OCI-LY3 (cell line): ENCODE measurements at regions not wholly inside any gene's neighbourhood (a gene's known extent, or its start where the extent isn't known, plus 50 kb on each side); places are given as distances from the start of the nearest gene placed in this dataset.

ENCODE experiments used
- H2AFZ ChIP-seq: fragments of 200-600, 300-600 bp; shearing (Covaris generic); 2 replicates; pipeline ENCODE4 v1.6.0; 2014; ENCODE audit warnings: antibody characterized with exemption, low read depth, low read length
- H3K27ac ChIP-seq: fragments of 200-600, 300-600 bp; sonication (generic); 2 replicates; pipeline ENCODE4 v1.5.1; 2014; ENCODE audit warnings: mild to moderate bottlenecking, low read length, moderate library complexity, mixed read lengths
- H3K27me3 ChIP-seq: fragments of 200-600, 300-600 bp; sonication (generic); 2 replicates; pipeline ENCODE4 v1.6.1; 2014; ENCODE audit warnings: low read depth, low read length, mixed read lengths
- H3K36me3 ChIP-seq: fragments of 200-600, 300-600 bp; sonication (generic); replicated peaks from 2 replicates; pipeline ENCODE3; 2014; ENCODE audit warnings: low read depth, low read length, mixed read lengths
- H3K4me1 ChIP-seq: fragments of 300-600, 200-600 bp; sonication (generic); 2 replicates; pipeline ENCODE4 v1.6.1; 2014; ENCODE audit warnings: low read length, mixed read lengths
- H3K4me2 ChIP-seq: fragments of 200-600, 300-600 bp; sonication (generic); 2 replicates; pipeline ENCODE4 v1.6.1; 2014; ENCODE audit warnings: low read length, mixed read lengths
- H3K4me3 ChIP-seq: fragments of 300-600, 200-600 bp; sonication (generic); 2 replicates; pipeline ENCODE4 v1.5.1; 2014; ENCODE audit warnings: antibody characterized with exemption, mild to moderate bottlenecking, low read length, moderate library complexity
- H3K79me2 ChIP-seq: fragments of 300-600, 200-600 bp; shearing (Covaris generic); 2 replicates; pipeline ENCODE4 v1.6.1; 2014; ENCODE audit warnings: mild to moderate bottlenecking, low read length, mixed read lengths
- H3K9ac ChIP-seq: fragments of 300-600, 200-600 bp; shearing (Covaris generic); 2 replicates; pipeline ENCODE4 v1.6.0; 2014; ENCODE audit warnings: mild to moderate bottlenecking, low read length, moderate library complexity
- H3K9me3 ChIP-seq: fragments of 200-600, 300-600 bp; shearing (Covaris generic); 2 replicates; pipeline ENCODE4 v1.6.1; 2014; ENCODE audit warnings: low read length, mixed read lengths; ENCODE audit not compliant: insufficient read depth
- H4K20me1 ChIP-seq: fragments of 200-600, 300-600 bp; sonication (generic); 2 replicates; pipeline ENCODE4 v1.6.1; 2016; ENCODE audit warnings: low read length, mixed read lengths; ENCODE audit not compliant: insufficient read depth
- EZH2phosphoT487 ChIP-seq: fragments of 200-600 bp; shearing (Covaris generic); IDR thresholded peaks from 2 replicates; pipeline ENCODE4 v1.6.1; 2018; ENCODE audit warnings: antibody characterized with exemption, mixed run types, low read depth
- TF ChIP-seq, protein P1 (sequence below): fragments of 200-600, 300-600 bp; sonication (generic); IDR thresholded peaks from 2 replicates; pipeline ENCODE4 v1.5.1; 2014; ENCODE audit warnings: antibody characterized with exemption, low read length, low read depth

GRCh38 chr22:49648053-49648452, 179.6 kb downstream of the BRD1 start:
- H3K4me2 ChIP-seq = no peak overlapping the region
- H3K36me3 ChIP-seq = peaks cover 6% of the 10 kb centered on the region
- H2AFZ ChIP-seq = no peak overlapping the region
- H3K27ac ChIP-seq = no peak overlapping the region
- no peak overlapping the region for H3K4me3 ChIP-seq
- no peaks in the 10 kb centered on the region for H3K27me3 ChIP-seq
- no peaks in the 10 kb centered on the region for H3K9me3 ChIP-seq
- peaks cover 43% of the 10 kb centered on the region for H4K20me1 ChIP-seq
- no peaks in the 10 kb centered on the region for H3K4me1 ChIP-seq
- TF ChIP-seq EZH2phosphoT487 = no peak
- TF ChIP-seq, protein P1, sequence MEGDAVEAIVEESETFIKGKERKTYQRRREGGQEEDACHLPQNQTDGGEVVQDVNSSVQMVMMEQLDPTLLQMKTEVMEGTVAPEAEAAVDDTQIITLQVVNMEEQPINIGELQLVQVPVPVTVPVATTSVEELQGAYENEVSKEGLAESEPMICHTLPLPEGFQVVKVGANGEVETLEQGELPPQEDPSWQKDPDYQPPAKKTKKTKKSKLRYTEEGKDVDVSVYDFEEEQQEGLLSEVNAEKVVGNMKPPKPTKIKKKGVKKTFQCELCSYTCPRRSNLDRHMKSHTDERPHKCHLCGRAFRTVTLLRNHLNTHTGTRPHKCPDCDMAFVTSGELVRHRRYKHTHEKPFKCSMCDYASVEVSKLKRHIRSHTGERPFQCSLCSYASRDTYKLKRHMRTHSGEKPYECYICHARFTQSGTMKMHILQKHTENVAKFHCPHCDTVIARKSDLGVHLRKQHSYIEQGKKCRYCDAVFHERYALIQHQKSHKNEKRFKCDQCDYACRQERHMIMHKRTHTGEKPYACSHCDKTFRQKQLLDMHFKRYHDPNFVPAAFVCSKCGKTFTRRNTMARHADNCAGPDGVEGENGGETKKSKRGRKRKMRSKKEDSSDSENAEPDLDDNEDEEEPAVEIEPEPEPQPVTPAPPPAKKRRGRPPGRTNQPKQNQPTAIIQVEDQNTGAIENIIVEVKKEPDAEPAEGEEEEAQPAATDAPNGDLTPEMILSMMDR = no peak
- no peak overlapping the region for H3K9ac ChIP-seq
- H3K79me2 ChIP-seq = peaks cover 95% of the 10 kb centered on the region

GRCh38 chr22:49647627-49648026, 180.0 kb downstream of the BRD1 start:
- Histone ChIP-seq H3K9ac (no peak overlapping the region), H3K9me3 (no peaks in the 10 kb centered on the region), H3K36me3 (peaks cover 6% of the 10 kb centered on the region), H3K27me3 (no peaks in the 10 kb centered on the region), H3K4me1 (no peaks in the 10 kb centered on the region), H3K79me2 (peaks cover 95% of the 10 kb centered on the region), H4K20me1 (peaks cover 48% of the 10 kb centered on the region), H2AFZ (no peak overlapping the region), H3K4me2 (no peak overlapping the region), H3K4me3 (no peak overlapping the region), H3K27ac (no peak overlapping the region)
- TF ChIP-seq, protein P1 = peak; percentile 16; the same call in 1 of the 2 replicates
- TF ChIP-seq EZH2phosphoT487 = no peak

- H3K79me2 ChIP-seq = peaks cover 95% of the 10 kb centered on the region
- H3K9ac ChIP-seq = no peak overlapping the region
- no peak overlapping the region for H3K27ac ChIP-seq
- no peaks in the 10 kb centered on the region for H3K9me3 ChIP-seq
- peaks cover 3% of the 10 kb centered on the region for H3K36me3 ChIP-seq
- peaks cover 54% of the 10 kb centered on the region for H4K20me1 ChIP-seq
- H2AFZ ChIP-seq = no peak overlapping the region
- H3K4me2 ChIP-seq = no peak overlapping the region
- no peak overlapping the region for H3K4me3 ChIP-seq
- H3K27me3 ChIP-seq = no peaks in the 10 kb centered on the region
- TF ChIP-seq EZH2phosphoT487 = no peak
- TF ChIP-seq, protein P1 = no peak
- H3K4me1 ChIP-seq = no peaks in the 10 kb centered on the region
Measured at GRCh38 chr22:49646876-49647275, 180.8 kb downstream of the BRD1 start.

- TF ChIP-seq, protein P1 = no peak
- TF ChIP-seq EZH2phosphoT487 = no peak
- no peak overlapping the region for H2AFZ ChIP-seq
- H3K36me3 ChIP-seq = peaks cover 3% of the 10 kb centered on the region
- no peak overlapping the region for H3K27ac ChIP-seq
- H3K4me3 ChIP-seq = no peak overlapping the region
- no peaks in the 10 kb centered on the region for H3K4me1 ChIP-seq
- H3K79me2 ChIP-seq = peaks cover 95% of the 10 kb centered on the region
- no peaks in the 10 kb centered on the region for H3K27me3 ChIP-seq
- H3K9me3 ChIP-seq = no peaks in the 10 kb centered on the region
- H3K9ac ChIP-seq = no peak overlapping the region
- H3K4me2 ChIP-seq = no peak overlapping the region
- peaks cover 59% of the 10 kb centered on the region for H4K20me1 ChIP-seq
Measured at GRCh38 chr22:49645791-49646550, 181.7 kb downstream of the BRD1 start.
